GM12892 (cell line): ENCODE measurements at regions not wholly inside any gene's neighbourhood (a gene's known extent, or its start where the extent isn't known, plus 50 kb on each side); places are given as distances from the start of the nearest gene placed in this dataset.
"Not testable (repeated sequence)": the region's sequence is repeated elsewhere in the genome, so short reads cannot be mapped to it uniquely, and the experiment has no call there.

Experiments
- DNase-seq: peaks from one replicate; pipeline ENCODE4 v3.0.0; 2011; ENCODE audit not compliant: insufficient read length
- FAIRE-seq: peaks from 2 replicates; lab custom pipeline; 2011; peaks lifted over from hg19 to GRCh38; lab: Jason Lieb, UNC
- POLR2A ChIP-seq: IDR thresholded peaks from 2 replicates; pipeline ENCODE4 v1.6.1; 2011; ENCODE audit warnings: low read depth, low read length, control low read depth
- POLR2AphosphoS5 ChIP-seq: IDR thresholded peaks from 2 replicates; pipeline ENCODE4 v1.6.1; 2011; ENCODE audit warnings: low read depth, low read length, control low read depth
- TAF1 ChIP-seq: IDR thresholded peaks from 2 replicates; pipeline ENCODE4 v1.6.1; 2011; ENCODE audit warnings: low read depth, mild to moderate bottlenecking, control low read depth, low read length, borderline replicate concordance

DNA sequence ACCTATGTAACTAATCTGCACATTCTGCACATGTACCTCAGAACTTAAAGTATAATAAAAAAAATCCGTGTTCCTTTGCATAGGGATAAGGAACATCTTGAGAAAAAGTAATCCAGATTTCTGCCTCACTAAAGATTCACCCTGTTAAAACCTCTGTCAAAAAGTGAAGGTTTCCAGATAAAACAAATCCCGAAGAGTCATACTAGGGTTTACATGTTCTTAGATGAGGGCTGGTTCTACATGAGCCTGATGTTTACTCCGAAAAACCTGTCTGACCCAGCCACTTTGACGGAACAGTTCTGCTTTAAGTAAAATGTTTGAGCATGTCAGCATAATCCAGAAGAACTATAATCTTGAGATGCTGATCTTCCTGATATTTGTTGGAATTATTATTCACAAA lies 515.6 kb upstream of the SLC8A1 start:
- TF ChIP-seq POLR2A, result no peak
- no peak for TF ChIP-seq TAF1
- TF ChIP-seq POLR2AphosphoS5, result no peak
- no peak for DNase-seq
- no peak for FAIRE-seq

DNA sequence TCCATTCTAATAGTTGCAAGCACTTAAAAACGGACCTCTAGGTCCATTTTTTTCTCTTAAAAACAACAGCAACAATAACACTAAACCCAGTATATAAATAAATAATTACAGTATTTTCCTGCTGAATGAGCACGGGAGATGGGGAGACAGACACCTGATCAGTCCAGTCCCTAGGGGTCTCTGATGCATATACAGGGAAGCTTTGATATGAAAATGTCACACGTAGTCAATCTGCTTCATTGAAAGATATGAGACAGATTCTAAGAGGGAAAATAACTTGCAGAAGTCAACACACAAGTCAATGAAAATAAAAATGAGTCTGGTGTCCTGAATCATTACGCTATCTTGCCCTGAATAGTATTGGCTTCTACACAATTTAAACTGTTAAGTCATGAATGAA lies 523.3 kb upstream of the SLC8A1 start:
- FAIRE-seq (no peak), DNase-seq (no peak)
- TF ChIP-seq TAF1 (no peak), POLR2AphosphoS5 (no peak), POLR2A (no peak)

DNA sequence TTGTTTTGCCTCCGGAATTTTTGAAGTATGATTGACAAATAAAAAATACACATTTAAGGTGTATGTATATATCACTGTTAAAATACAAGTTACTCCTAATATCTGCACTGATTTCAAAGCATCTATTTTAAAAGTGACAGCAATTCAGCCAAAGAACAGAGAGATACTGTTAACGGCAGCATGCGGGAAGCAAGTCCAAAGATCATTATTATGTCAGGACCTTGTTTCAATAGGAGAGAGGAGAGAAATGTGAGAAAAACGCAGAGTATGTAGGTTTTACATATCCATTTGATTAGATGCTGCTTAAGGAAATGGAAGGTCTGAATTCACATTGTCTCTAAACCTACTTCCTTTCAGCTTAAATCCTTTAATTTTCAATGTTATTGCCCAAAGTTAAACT lies 545.5 kb upstream of the SLC8A1 start:
- FAIRE-seq, result no peak
- TF ChIP-seq POLR2AphosphoS5 (no peak), POLR2A (no peak), TAF1 (no peak)
- DNase-seq, result no peak

- TF ChIP-seq TAF1, result no peak
- TF ChIP-seq POLR2A, result no peak
- TF ChIP-seq POLR2AphosphoS5, result no peak
- DNase-seq (no peak), FAIRE-seq (no peak)
Observed at GRCh38 chr2:41000374-41000773, 548.5 kb upstream of the SLC8A1 start.

DNA sequence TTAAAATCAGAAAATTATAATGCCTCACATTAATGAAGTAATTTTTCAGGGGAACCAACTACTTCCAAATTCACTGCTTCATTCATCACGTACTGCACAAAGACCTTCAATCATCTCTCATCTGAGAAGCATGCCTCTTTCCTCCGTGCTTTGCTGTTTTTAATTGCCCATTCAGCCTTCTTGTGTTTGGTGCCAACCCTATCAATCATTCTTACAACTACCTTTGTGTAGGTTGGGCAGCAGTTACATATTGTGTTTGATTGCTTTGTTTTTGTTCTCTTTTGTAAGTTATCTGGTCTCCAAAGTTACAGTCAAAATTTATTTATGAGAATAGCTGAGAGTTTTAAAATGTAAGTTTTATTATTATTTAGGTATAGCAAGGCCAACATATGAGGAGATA lies 549.0 kb upstream of the SLC8A1 start:
- no peak for FAIRE-seq
- no peak for DNase-seq

DNA sequence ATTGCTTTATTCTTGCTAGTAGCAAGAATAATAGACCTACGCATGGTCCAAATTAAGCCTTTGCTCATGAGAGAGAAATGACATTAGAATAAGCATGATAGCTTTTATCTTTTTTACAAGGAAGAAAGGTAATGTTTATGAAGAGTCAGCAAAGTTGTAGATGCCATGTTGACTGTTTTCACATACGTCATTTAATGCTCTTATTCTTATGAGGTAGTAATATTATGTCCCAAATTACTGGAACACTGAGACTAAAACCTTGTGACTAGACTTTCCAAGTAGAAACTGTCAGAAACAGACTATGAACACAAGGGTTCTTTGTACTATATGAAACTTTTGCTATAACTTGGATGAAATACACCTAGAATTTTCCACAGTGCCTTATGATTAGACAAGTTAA lies 552.8 kb upstream of the SLC8A1 start:
- DNase-seq, result no peak
- no peak for TF ChIP-seq TAF1
- no peak for TF ChIP-seq POLR2AphosphoS5
- no peak for TF ChIP-seq POLR2A
- no peak for FAIRE-seq

More for the DNA sequence above, 549.0 kb upstream of the SLC8A1 start:
- TF ChIP-seq POLR2A (no peak), POLR2AphosphoS5 (no peak), TAF1 (no peak)

DNA sequence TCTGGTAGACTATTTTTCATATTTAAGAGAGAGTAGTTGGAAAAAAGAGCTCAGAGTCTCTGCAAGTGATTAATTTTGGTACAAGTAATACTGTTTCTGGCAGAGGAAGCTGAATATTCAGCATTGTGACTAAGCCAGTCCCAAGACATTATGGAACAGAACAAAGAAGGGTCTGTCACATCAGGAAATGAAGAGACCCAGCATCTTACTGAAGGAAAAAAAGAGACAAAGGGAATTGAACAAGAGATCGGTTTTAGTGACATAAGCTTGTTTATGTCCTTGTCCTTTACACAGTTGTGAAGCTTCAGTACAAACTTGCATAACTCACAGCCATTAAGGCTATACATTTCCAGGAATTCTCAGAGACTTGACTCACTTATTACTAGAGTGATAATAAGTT lies 568.5 kb upstream of the SLC8A1 start:
- DNase-seq (no peak), FAIRE-seq (no peak)
- no peak for TF ChIP-seq POLR2AphosphoS5

DNA sequence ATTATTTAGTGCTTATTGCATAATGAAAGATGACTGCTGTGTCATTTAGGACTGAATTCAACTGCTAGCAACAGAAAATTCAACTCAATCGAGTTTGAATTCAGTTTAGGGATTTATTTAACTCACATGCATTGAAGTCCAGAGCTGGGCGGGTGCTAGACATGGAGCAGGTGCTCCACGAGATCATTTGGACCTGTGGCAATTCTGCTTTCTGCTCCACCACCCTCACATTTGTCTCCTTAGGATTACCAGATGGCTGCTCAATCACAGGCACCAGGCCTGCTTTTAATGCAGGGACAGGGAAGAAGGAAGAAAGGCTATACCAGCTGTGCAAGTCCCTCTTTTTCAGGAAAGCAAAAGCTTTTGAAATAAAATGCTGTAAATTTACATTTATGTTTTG lies 572.9 kb upstream of the SLC8A1 start:
- no peak for TF ChIP-seq POLR2A
- no peak for TF ChIP-seq TAF1
- TF ChIP-seq POLR2AphosphoS5, result no peak
- DNase-seq (no peak), FAIRE-seq (no peak)

- TF ChIP-seq TAF1, result no peak
- TF ChIP-seq POLR2A, result no peak
- no peak for TF ChIP-seq POLR2AphosphoS5
- FAIRE-seq (no peak), DNase-seq (no peak)
Observed at GRCh38 chr2:41026613-41027012, 574.7 kb upstream of the SLC8A1 start.

DNA sequence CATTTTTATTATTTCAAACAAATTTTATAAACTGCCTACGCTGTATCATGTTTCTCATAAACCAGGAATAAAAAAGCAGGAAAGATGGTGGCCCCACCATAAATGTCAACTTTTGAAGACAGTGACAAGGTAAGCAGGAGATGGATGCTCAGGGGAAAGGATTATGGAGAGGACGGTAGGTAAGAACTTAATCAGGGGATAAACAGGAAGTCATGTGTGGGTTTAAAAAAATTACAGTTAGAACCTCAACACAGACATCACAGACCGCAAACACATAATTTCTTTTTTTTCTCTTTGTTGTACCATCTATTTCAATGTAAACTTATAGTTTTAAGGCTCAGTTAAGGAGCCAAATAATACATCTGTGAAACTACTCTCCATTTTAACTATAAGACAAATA lies 575.2 kb upstream of the SLC8A1 start:
- TF ChIP-seq POLR2A, result no peak
- FAIRE-seq (no peak), DNase-seq (no peak)

GRCh38 chr2:41031282-41031681 lies 579.4 kb upstream of the SLC8A1 start:
- DNase-seq (no peak), FAIRE-seq (no peak)
- no peak for TF ChIP-seq POLR2AphosphoS5
- TF ChIP-seq POLR2A, result no peak
- TF ChIP-seq TAF1, result no peak

GRCh38 chr2:41032715-41033114 lies 580.8 kb upstream of the SLC8A1 start:
- no peak for FAIRE-seq
- TF ChIP-seq POLR2A, result no peak
- no peak for TF ChIP-seq TAF1
- no peak for TF ChIP-seq POLR2AphosphoS5
- DNase-seq, result no peak

GRCh38 chr2:41033127-41033526 lies 581.2 kb upstream of the SLC8A1 start:
- no peak for FAIRE-seq
- no peak for DNase-seq
- TF ChIP-seq POLR2A (no peak), POLR2AphosphoS5 (no peak), TAF1 (no peak)

- no peak for TF ChIP-seq TAF1
- TF ChIP-seq POLR2AphosphoS5, result no peak
- TF ChIP-seq POLR2A, result no peak
- FAIRE-seq (no peak), DNase-seq (no peak)
Observed at GRCh38 chr2:41038408-41038807, 586.5 kb upstream of the SLC8A1 start.

DNA sequence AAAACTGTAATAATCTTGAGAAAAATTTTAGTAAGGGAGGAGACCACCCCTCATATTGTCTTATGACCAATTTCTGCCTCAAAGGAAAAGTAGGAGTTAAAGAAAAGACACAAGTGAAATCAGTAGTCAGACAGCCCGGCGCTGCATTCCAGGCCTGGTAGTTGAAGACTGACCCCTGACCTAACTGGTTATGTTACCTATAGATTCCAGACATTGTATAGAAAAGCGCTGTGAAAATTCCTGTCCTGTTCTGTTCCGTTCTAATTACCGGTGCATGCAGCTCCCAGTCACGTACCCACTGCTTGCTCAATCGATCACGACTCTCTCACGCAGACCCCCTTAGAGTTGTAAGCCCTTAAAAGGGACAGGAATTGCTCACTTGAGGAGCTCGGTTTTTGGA lies 587.9 kb upstream of the SLC8A1 start:
- not testable (repeated sequence) for FAIRE-seq, DNase-seq
